GM21786 (cell line): ENCODE measurements at regions not wholly inside any gene's neighbourhood (a gene's known extent, or its start where the extent isn't known, plus 50 kb on each side); places are given as distances from the start of the nearest gene placed in this dataset.
A peak's percentile ranks its signal among the peaks of the same experiment; 100 is the strongest.

Source experiments
- ATAC-seq: cut with Tn5 transposase; IDR thresholded peaks from one replicate; pipeline ENCODE4 v1.9.1; 2021; ENCODE audit not compliant: unreplicated experiment

DNA sequence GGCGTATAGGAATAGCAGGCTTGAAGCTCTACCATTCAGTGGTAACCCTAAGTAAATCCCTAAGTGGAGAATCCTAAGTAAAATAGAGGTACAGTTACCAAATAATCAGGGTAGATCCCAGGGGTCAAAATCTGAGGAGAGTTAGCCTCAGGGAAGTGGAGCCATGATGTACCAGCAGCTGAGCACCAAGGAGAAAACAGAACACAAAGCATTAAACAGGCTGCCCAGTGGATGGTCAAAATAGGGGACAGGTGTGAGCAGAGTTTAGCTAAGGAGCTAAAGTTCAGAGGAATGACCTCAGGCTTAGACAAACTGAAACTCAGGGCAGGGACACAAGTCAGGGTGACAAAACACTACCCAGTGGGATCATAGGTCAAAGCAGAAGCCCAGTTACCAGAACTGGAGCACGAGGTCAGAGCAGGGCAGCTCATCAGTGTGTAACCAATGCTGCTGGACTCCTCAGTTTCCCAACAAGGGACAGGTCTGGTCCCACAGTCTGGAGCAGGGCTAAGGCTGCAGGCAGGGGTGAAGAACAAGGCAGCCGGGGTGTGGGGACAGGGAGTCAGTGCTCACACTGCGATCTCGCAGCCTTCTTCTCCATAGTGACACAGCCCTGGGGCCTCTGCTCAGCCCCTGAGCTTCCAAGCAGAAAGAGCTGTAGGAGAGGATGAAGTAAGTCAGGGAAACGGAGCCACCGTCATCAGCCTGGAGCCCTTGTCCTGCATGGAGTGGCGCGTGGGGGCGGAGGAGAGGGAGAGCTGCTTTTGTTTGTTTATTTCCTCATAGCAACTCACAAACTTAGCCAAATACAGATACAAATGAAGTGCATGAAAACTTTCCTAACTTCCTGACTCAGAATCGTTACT is 264.0 kb downstream of the MREG start:
- ATAC-seq, result peak; percentile 44

GRCh38 chr2:215748446-215748845 is 264.9 kb downstream of the MREG start:
- ATAC-seq, result no peak

DNA sequence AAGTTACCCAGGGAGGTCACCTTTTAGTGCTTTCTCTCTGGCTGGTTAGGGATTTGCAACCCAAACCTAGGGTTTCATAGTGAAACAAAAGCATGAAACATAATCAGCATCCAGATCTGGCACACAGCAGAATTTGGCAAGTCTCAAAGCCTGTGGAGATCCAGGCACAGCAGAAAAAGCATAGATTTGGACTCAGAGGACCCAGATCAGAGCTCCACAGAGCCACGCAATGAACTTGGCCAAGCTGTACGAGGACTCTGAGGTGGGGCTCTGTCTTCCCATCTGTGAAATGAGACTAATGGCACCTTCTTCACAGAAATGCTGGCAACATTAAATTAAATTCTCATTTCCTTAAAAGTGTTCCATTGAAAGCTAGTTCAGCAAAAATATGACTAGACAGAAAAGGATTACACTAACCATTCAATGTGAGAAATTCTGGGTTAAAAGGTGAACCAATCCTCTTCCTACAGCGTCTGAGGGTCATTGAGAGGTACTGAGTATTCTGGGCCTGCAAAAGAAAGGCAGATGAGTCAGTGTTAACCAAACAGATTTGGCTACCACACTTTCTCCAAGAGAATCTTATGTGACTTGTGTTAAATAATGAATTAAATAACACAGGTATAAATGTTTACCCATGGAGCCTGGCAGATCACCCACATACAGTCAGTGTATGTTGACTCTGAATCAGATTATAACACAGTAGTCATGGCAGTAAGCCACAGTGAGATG is 266.3 kb downstream of the MREG start:
- ATAC-seq, result no peak

GRCh38 chr2:215746226-215746886 is 267.0 kb downstream of the MREG start:
- ATAC-seq, result no peak

- no peak for ATAC-seq
Measured at GRCh38 chr2:215745331-215745730, 268.0 kb downstream of the MREG start.

GRCh38 chr2:215744514-215744913 is 268.8 kb downstream of the MREG start:
- no peak for ATAC-seq

DNA sequence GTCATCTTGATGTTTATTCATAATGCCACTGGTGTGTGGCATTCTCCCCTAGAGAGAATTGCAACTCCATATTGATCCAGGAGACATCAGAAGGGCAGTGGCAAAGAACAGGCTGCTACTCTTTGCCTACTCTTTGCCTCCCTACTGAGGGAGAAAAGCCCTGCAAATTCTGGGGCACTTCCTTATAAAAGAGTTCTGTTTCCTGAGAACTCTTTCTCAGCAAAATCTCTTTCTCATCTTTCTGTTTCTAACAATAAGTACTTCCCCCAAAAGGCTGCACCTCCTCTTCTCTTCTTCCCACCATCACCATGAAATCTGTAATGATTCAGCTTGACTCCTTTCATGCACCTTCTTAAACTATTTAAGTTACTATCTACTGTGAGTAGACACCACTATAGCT is 270.3 kb downstream of the MREG start:
- no peak for ATAC-seq

- ATAC-seq, result no peak
Measured at GRCh38 chr2:215742021-215742420, 271.3 kb downstream of the MREG start.

GRCh38 chr2:215740071-215740470 is 273.3 kb downstream of the MREG start:
- no peak for ATAC-seq

- ATAC-seq, result no peak
Measured at GRCh38 chr2:215738351-215738750, 275.0 kb downstream of the MREG start.

- no peak for ATAC-seq
Measured at GRCh38 chr2:215737477-215737876, 275.9 kb downstream of the MREG start.

DNA sequence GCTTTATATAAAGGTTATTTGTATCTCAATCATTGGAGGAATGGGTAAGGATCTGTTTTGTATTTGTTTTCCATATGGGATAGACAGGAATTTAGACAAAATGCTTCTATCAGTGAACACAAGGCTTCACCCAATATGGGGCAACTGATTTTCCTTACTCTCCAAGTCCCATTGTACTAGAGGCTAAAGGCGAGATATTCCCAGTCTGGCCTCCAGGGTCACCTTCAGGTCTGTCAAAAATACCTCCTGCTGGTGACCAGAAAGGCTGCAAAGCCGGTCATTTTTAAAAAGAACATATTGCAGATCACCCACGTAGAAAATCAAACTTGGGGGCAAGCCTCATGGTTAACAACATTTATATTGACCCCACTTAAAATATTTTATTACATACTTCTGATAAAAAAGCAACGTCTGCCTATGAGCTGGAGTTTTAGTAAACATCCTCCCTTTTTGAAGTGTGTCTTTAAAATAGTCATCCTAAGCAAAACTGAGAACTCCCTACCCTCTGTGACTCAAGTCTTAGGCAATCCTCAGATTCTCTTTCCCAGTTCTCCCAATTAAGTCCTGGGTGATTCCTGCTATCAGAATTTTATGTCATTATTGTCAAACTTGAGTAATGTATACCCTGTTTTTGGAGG is 276.6 kb downstream of the MREG start:
- no peak for ATAC-seq

- ATAC-seq, result no peak
Measured at GRCh38 chr2:215731108-215731658, 282.2 kb downstream of the MREG start.

DNA sequence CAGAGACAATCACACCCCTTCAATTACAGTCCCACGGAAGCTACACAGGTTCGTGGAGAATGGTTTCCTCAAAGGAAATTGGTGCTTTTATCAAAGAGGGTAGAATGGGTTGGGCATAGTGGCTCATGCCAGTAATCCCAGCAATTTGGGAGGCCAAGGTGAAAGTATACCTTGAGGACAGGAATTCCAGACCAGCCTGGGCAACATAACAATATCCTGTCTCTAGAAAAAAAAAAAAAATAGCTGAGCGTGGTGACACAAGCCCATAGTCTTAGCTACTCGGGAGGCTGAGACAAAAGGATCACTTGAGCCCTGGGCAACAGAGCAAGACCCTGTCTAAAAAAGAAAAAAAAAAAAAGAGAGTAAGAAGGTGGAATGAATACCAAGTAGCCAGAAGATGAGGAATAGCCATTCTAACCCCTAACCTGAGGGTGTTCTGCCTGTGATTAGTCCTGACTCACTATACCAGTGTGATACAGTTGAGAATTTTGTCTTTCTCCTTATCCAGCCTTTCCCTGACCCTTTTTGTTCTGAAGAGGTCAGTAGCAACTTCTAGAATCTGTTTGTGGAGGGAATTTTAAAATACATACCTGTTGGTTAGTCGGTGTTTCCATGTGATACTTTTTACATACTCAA is 283.2 kb downstream of the MREG start:
- no peak for ATAC-seq

- peak; percentile 82 for ATAC-seq
Measured at GRCh38 chr2:215728504-215729065, 284.8 kb downstream of the MREG start.

DNA sequence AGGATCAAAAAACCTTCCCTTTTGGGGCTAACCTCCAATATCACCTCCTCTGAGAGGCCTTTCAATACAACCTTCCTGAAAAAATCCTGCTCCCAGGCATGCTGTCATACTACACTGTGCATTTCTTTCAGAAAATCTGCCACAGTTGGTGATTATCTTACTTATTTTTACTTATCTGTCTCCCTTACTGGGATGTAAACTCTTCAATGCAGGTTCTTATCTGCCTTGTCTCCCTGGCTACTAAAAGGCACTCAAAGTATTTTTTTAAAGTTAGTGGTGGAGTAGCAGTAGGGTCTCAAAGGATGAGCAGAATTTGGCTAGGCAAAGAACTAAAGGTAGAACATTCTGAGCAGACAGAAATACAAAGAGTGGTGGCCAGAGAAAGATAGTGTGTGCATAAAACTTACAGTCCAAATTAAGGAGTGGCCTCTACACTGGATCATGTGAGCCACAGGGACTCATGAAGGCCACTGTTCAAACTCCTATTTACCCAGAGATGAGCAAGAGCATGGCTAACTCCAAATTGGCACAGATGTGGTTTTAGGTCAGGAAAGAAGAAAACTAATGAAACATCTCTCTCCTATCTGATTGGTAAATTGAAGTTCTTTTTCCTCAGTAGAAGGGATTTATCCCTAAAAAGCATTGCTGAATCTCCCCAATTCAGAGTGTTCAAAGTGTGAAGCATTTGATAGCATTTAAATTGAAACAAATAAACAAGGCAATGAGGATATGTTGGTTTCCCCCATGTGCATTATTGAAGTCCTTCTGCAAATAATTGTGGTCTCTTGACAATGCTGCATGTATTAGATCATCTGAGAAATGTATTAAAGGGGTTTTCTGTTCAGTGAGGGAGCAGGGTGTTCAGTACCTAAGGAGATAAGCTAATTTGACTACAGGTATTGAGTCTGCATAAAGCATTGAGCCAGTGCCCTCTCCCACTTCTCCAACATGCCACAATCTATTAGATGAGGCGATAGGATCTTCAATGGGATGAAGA is 285.5 kb downstream of the MREG start:
- peak; percentile 21 for ATAC-seq

DNA sequence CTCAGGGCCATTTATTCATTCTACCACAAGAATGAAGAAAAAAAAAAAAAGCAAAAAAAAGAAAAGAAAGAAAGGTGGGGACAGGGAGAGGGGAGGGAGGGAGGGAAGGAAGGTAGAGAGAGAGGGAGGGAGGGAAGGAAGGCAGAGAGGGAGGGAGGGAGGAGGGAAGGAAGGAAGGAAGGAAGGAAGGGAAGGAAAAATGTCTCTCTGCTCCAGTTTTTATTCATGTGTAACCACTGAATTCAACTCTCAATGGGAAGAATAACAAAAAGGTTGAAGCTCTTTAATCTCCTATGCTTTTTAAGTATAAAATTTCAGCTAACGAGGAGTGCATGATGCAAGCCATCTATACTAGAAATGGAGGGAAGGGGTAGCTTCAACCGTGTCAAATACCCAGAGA is 287.3 kb downstream of the MREG start:
- ATAC-seq, result no peak

DNA sequence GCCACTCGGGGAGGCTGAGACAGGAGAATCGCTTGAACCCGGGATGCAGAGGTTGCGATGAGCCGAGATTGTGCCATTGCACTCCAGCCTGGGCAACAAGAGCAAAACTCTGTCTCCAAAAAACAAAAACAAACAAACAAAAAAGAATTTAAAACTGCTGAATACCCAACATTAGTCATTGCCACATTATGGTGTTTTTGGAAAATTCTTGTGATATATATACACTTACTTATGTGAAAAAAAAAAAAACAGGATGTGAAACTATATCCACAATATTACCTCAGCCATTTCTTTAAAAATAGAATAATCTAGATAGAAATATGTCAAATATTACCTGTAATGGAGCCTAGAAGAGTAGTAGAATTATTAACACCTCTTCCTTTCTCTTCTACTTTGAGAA is 288.3 kb upstream of the FN1 start:
- ATAC-seq, result no peak

DNA sequence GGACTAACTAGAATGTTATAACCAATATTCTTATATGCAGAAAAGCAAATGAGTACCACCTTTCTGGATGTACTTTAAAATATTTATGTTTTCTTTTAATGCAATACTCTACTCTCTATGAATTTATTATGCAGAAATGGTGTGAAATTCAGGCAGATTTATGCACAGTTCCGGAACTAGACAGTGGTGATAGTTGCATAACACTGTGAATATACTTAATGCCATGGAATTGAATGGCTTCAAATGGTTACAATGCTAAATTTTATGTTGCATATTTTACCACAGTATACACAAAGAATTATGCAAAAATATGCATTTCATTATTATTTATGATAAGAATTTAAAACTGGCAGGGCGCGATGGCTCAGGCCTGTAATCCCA is 287.8 kb upstream of the FN1 start:
- no peak for ATAC-seq
